Stimulated activated memory B cell treated with anti-CD40 and anti-IgM and Interleukin-4, amounts not matched to agents 10 μg/mL and 1 μg/mL and 100 μg/mL, for 72 hours (primary cell): ENCODE measurements at regions not wholly inside any gene's neighbourhood (a gene's known extent, or its start where the extent isn't known, plus 50 kb on each side); places are given as distances from the start of the nearest gene placed in this dataset.

Source experiments
- ATAC-seq: fragments of 150-1000 bp; cut with Tn5 transposase; 2 replicates; pipeline ENCODE4 v1.10.0; 2021
- H3K27ac Mint-ChIP-seq: one replicate; pipeline ENCODE4 v1.8.0; 2022; ENCODE audit warnings: mild to moderate bottlenecking, mixed read lengths
- H3K27me3 Mint-ChIP-seq: one replicate; pipeline ENCODE4 v1.8.0; 2022; ENCODE audit warnings: mixed read lengths
- H3K36me3 Mint-ChIP-seq: one replicate; pipeline ENCODE4 v1.8.0; 2022; ENCODE audit warnings: mixed read lengths
- H3K4me1 Mint-ChIP-seq: one replicate; pipeline ENCODE4 v1.8.0; 2022; ENCODE audit warnings: mixed read lengths
- H3K4me3 Mint-ChIP-seq: one replicate; pipeline ENCODE4 v1.8.0; 2022; ENCODE audit warnings: mild to moderate bottlenecking, moderate library complexity, mixed read lengths
- H3K9me3 Mint-ChIP-seq: one replicate; pipeline ENCODE4 v1.8.0; 2022; ENCODE audit warnings: mixed read lengths

DNA sequence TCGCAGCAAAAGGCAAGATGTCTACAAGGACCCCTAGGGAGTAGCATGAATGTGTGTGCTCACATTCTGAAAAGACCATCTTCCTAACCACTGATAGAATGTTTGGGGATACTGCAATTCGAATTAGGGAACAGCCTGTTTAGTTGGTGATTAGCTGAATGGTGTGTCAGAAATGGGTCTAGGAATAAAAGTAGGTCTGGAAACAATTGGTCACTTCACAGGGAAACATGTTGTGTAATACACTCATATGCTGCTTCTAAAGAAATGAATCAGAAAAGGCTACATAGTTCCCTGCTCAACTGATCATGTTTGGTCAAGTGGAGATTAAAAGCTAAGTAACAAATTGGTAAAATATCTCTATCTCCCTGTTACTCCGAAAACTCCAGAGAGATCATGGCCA, 2362.4 kb upstream of the TENM3 start:
- no peak overlapping the region for H3K27ac Mint-ChIP-seq
- no peak overlapping the region for H3K4me3 Mint-ChIP-seq
- no peaks in the 10 kb centered on the region for H3K27me3 Mint-ChIP-seq
- no peaks in the 10 kb centered on the region for H3K36me3 Mint-ChIP-seq
- no peaks in the 10 kb centered on the region for H3K4me1 Mint-ChIP-seq
- no peak for ATAC-seq
- H3K9me3 Mint-ChIP-seq: no peaks in the 10 kb centered on the region

GRCh38 chr4:179894066-179894778, 2349.0 kb upstream of the TENM3 start:
- H3K4me3 Mint-ChIP-seq: no peak overlapping the region

DNA sequence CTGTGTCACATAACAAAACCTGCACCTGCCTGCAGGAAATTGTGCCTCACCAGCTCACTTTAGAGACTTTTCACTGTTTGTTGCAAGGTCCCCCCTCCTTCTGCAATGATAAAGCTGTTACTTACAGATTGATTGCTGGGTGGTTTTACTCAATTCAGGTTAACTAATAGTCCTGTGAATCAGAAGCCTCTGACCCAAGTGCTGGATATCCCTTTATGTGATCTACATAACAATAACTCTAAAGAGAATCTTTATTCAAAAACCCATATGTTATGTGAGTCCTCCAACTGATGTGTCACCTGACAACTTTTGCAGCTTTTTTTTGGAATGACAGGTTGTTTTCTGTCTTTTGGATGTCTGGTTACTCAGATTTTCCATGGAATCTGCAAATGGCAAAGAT, 2323.6 kb upstream of the TENM3 start:
- peaks cover 3% of the 10 kb centered on the region for H3K9me3 Mint-ChIP-seq
- ATAC-seq: no peak
- no peaks in the 10 kb centered on the region for H3K27me3 Mint-ChIP-seq
- no peak overlapping the region for H3K27ac Mint-ChIP-seq
- no peak overlapping the region for H3K4me3 Mint-ChIP-seq
- H3K36me3 Mint-ChIP-seq: no peaks in the 10 kb centered on the region
- no peaks in the 10 kb centered on the region for H3K4me1 Mint-ChIP-seq

More at GRCh38 chr4:179894066-179894778, 2349.0 kb upstream of the TENM3 start:
- Mint-ChIP-seq H3K9me3 (peaks cover 11% of the 10 kb centered on the region), H3K4me1 (no peaks in the 10 kb centered on the region), H3K36me3 (no peaks in the 10 kb centered on the region), H3K27me3 (no peaks in the 10 kb centered on the region), H3K27ac (no peak overlapping the region)
- ATAC-seq: no peak

- Mint-ChIP-seq H3K9me3 (peaks cover 8% of the 10 kb centered on the region), H3K27me3 (no peaks in the 10 kb centered on the region), H3K4me1 (no peaks in the 10 kb centered on the region), H3K36me3 (no peaks in the 10 kb centered on the region), H3K27ac (no peak overlapping the region), H3K4me3 (no peak overlapping the region)
- ATAC-seq: no peak
Observed at GRCh38 chr4:179927473-179927872, 2315.7 kb upstream of the TENM3 start.

GRCh38 chr4:179941911-179942310, 2301.3 kb upstream of the TENM3 start:
- Mint-ChIP-seq H3K27me3 (no peaks in the 10 kb centered on the region), H3K36me3 (no peaks in the 10 kb centered on the region), H3K4me1 (no peaks in the 10 kb centered on the region), H3K4me3 (no peak overlapping the region), H3K9me3 (peaks cover 9% of the 10 kb centered on the region), H3K27ac (no peak overlapping the region)
- ATAC-seq: no peak

- H3K27me3 Mint-ChIP-seq: no peaks in the 10 kb centered on the region
- H3K4me3 Mint-ChIP-seq: no peak overlapping the region
Observed at GRCh38 chr4:179976777-179977176, 2266.4 kb upstream of the TENM3 start.

DNA sequence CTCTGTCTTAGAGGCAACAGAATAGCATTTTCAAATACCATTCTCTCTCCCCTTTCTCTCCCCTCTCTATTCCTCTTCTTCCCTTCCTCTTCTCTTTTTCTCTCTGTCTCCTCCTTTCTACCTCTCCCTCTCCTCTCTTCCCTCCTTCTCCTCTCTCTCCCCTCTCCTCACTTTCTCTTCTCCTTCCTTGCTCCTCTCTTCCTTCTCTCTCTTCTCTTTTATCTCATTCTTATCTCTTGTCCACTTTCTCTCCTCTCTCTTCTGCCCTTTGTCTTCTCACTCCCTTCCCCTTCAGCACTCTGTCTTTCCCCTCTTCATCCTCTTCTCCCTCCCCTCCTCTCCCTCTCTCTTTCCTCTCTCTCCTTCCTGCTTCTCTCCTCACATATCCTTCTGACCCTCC, 2265.8 kb upstream of the TENM3 start:
- H3K27ac Mint-ChIP-seq: no peak overlapping the region
- no peaks in the 10 kb centered on the region for H3K4me1 Mint-ChIP-seq
- ATAC-seq: no peak
- H3K4me3 Mint-ChIP-seq: no peak overlapping the region
- peaks cover 5% of the 10 kb centered on the region for H3K9me3 Mint-ChIP-seq
- no peaks in the 10 kb centered on the region for H3K36me3 Mint-ChIP-seq
- H3K27me3 Mint-ChIP-seq: no peaks in the 10 kb centered on the region

More at GRCh38 chr4:179976777-179977176, 2266.4 kb upstream of the TENM3 start:
- Mint-ChIP-seq H3K4me1 (no peaks in the 10 kb centered on the region), H3K9me3 (peaks cover 5% of the 10 kb centered on the region), H3K27ac (no peak overlapping the region), H3K36me3 (no peaks in the 10 kb centered on the region)
- ATAC-seq: no peak

GRCh38 chr4:179981161-179981560, 2262.0 kb upstream of the TENM3 start:
- Mint-ChIP-seq H3K27me3 (no peaks in the 10 kb centered on the region), H3K9me3 (peaks cover 5% of the 10 kb centered on the region), H3K36me3 (no peaks in the 10 kb centered on the region), H3K27ac (no peak overlapping the region), H3K4me1 (no peaks in the 10 kb centered on the region), H3K4me3 (no peak overlapping the region)
- ATAC-seq: no peak

GRCh38 chr4:179989975-179990374, 2253.2 kb upstream of the TENM3 start:
- ATAC-seq: peak; percentile 71
- H3K4me3 Mint-ChIP-seq: no peak overlapping the region
- no peaks in the 10 kb centered on the region for H3K36me3 Mint-ChIP-seq
- H3K27me3 Mint-ChIP-seq: no peaks in the 10 kb centered on the region
- H3K27ac Mint-ChIP-seq: no peak overlapping the region
- H3K9me3 Mint-ChIP-seq: peaks cover 8% of the 10 kb centered on the region
- no peaks in the 10 kb centered on the region for H3K4me1 Mint-ChIP-seq

GRCh38 chr4:180009316-180009715, 2233.9 kb upstream of the TENM3 start:
- Mint-ChIP-seq H3K36me3 (no peaks in the 10 kb centered on the region), H3K4me1 (no peaks in the 10 kb centered on the region), H3K4me3 (no peak overlapping the region), H3K9me3 (peaks cover 6% of the 10 kb centered on the region), H3K27ac (no peak overlapping the region), H3K27me3 (no peaks in the 10 kb centered on the region)
- ATAC-seq: no peak

- Mint-ChIP-seq H3K27me3 (no peaks in the 10 kb centered on the region), H3K36me3 (no peaks in the 10 kb centered on the region), H3K27ac (no peak overlapping the region), H3K9me3 (peaks cover 5% of the 10 kb centered on the region), H3K4me1 (no peaks in the 10 kb centered on the region), H3K4me3 (no peak overlapping the region)
- ATAC-seq: no peak
Observed at GRCh38 chr4:180028682-180029081, 2214.5 kb upstream of the TENM3 start.

DNA sequence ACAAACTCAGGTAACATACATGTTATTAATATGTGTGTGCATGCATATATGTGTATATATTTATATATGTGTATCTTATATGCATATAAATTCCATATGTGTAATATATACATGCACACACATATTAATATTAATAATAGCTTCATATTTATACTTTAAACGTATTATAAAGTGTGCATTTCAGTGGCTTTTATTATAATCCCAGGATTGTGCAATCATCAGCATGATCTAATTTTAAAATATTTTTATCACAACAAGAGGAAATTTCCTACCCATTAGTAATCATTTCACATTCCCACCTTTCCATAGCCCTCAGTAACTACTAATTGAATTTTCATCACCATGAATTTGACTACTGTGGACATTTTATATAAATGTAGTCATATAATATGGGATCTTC, 2211.9 kb upstream of the TENM3 start:
- no peak overlapping the region for H3K4me3 Mint-ChIP-seq
- no peaks in the 10 kb centered on the region for H3K27me3 Mint-ChIP-seq
- no peak overlapping the region for H3K27ac Mint-ChIP-seq
- H3K36me3 Mint-ChIP-seq: no peaks in the 10 kb centered on the region
- peaks cover 11% of the 10 kb centered on the region for H3K9me3 Mint-ChIP-seq
- no peak for ATAC-seq
- H3K4me1 Mint-ChIP-seq: no peaks in the 10 kb centered on the region

GRCh38 chr4:180041576-180041975, 2201.6 kb upstream of the TENM3 start:
- no peak overlapping the region for H3K27ac Mint-ChIP-seq
- H3K4me3 Mint-ChIP-seq: no peak overlapping the region
- ATAC-seq: no peak

GRCh38 chr4:180052629-180053028, 2190.6 kb upstream of the TENM3 start:
- H3K27me3 Mint-ChIP-seq: peaks cover 11% of the 10 kb centered on the region
- H3K36me3 Mint-ChIP-seq: no peaks in the 10 kb centered on the region
- ATAC-seq: no peak
- no peaks in the 10 kb centered on the region for H3K4me1 Mint-ChIP-seq
- H3K4me3 Mint-ChIP-seq: no peak overlapping the region
- peaks cover 2% of the 10 kb centered on the region for H3K9me3 Mint-ChIP-seq
- H3K27ac Mint-ChIP-seq: no peak overlapping the region

More at GRCh38 chr4:180041576-180041975, 2201.6 kb upstream of the TENM3 start:
- no peaks in the 10 kb centered on the region for H3K9me3 Mint-ChIP-seq
- no peaks in the 10 kb centered on the region for H3K4me1 Mint-ChIP-seq
- no peaks in the 10 kb centered on the region for H3K36me3 Mint-ChIP-seq
- no peaks in the 10 kb centered on the region for H3K27me3 Mint-ChIP-seq

DNA sequence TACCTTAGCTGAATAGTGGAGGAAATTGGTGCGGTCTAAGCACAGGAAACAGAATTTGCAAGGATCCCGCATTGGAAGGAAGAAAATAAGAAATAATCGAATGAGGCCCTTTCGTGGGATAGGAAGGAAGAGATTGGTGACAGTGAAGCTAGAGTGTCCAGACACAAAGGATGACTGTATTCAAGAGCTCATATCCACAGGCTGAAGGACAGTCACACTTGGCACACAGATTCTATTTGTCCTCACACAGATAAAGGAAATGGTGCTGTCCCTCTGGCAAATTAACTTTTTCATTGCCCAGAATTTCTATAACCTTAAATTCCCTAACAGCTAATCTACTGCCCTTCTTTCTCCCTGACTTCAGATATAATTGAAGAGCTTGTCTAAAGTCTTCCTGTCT, 2188.9 kb upstream of the TENM3 start:
- no peak overlapping the region for H3K27ac Mint-ChIP-seq
- no peak for ATAC-seq
- H3K4me1 Mint-ChIP-seq: no peaks in the 10 kb centered on the region
- no peak overlapping the region for H3K4me3 Mint-ChIP-seq
- peaks cover 2% of the 10 kb centered on the region for H3K9me3 Mint-ChIP-seq
- H3K36me3 Mint-ChIP-seq: no peaks in the 10 kb centered on the region
- H3K27me3 Mint-ChIP-seq: peaks cover 13% of the 10 kb centered on the region

DNA sequence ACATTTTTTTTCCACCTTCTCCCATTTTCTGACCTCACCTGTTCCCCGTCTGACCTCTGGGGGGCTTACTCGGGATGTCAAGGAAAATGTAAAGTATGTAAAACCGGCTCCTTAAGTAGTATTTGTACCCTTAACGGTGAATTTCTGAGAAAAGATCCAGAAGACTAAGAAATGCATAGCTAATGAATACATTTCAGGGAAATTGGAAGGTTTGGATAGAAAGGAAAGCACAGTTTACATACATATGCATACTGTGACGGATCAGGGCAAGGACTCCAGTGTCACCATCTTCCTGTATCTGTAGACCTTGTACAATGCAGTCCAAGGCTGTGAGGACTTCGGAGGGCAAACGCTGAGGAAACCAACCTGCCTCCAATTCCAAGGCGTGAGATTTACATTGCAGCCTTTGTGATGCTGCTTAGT, 2185.9 kb upstream of the TENM3 start:
- H3K4me1 Mint-ChIP-seq: no peaks in the 10 kb centered on the region
- H3K36me3 Mint-ChIP-seq: no peaks in the 10 kb centered on the region
- H3K27ac Mint-ChIP-seq: no peak overlapping the region
- peaks cover 2% of the 10 kb centered on the region for H3K9me3 Mint-ChIP-seq
- no peak overlapping the region for H3K4me3 Mint-ChIP-seq
- peaks cover 21% of the 10 kb centered on the region for H3K27me3 Mint-ChIP-seq
- ATAC-seq: no peak
